Esophagus muscularis mucosa (tissue), 4 donors: ENCODE measurements at regions not wholly inside any gene's neighbourhood (a gene's known extent, or its start where the extent isn't known, plus 50 kb on each side); places are given as distances from the start of the nearest gene placed in this dataset.

Source experiments
- CTCF ChIP-seq, 3 experiments: fragments of 200-600 bp in 2 of 3; fragments of 450-650 bp in 1 of 3; sonication (generic) in 2 of 3; IDR thresholded peaks; one replicate each; pipeline ENCODE4 v1.5.1; 2017 to 2019; ENCODE audit warnings: antibody characterized with exemption in 3 of 3, mild to moderate bottlenecking in 2 of 3, moderate library complexity in 1 of 3
- EP300 ChIP-seq: sonication (generic); formaldehyde crosslinking; IDR thresholded peaks from one replicate; pipeline ENCODE4 v1.6.1; 2017; ENCODE audit warnings: antibody characterized with exemption
- POLR2A ChIP-seq: fragments of 450-650 bp; IDR thresholded peaks from one replicate; pipeline ENCODE4 v1.6.1; 2017; ENCODE audit warnings: antibody characterized with exemption, moderate library complexity, mild to moderate bottlenecking, low read depth
- POLR2AphosphoS5 ChIP-seq, 2 donors: sonication (generic); formaldehyde crosslinking; IDR thresholded peaks; one replicate each; pipeline ENCODE4 v1.6.1; 2017; ENCODE audit warnings: antibody characterized with exemption in 2 of 2

DNA sequence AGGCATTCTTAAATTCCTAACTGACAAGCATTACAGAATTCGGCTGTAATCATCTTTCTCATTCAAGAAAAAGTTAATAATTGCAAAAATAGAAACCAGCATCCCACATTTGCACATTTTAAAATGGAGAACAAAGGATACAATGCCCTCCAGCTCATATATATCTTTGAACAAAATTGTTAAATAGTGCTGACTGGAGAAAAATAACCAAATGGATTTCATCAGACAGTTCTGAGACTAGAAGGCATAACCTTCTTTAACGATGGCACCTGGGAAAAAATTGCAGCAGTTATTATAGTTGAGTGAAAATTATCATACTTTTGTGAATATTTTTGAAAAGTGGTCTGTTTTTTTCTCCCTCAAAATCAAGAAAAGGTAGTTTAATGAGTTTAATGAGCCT is 138.9 kb upstream of the CDH19 start:
- TF ChIP-seq CTCF (IDR thresholded peaks at IDR 0.05) (no peak), POLR2A (no peak), POLR2AphosphoS5 (IDR thresholded peaks at IDR 0.05) (no peak), EP300 (no peak)
